Breast epithelium (tissue), 3 donors: ENCODE measurements at regions not wholly inside any gene's neighbourhood (a gene's known extent, or its start where the extent isn't known, plus 50 kb on each side); places are given as distances from the start of the nearest gene placed in this dataset.

Experiments used
- POLR2A ChIP-seq: fragments of 450-650 bp; IDR thresholded peaks from one replicate; pipeline ENCODE4 v1.6.1; 2016; ENCODE audit warnings: antibody characterized with exemption, mild to moderate bottlenecking, moderate library complexity
- POLR2AphosphoS5 ChIP-seq, 3 donors: sonication (generic); formaldehyde crosslinking; IDR thresholded peaks; one replicate each; pipeline ENCODE4 v1.6.1; 2017; ENCODE audit warnings: antibody characterized with exemption in 3 of 3
- TF ChIP-seq, protein P1 (sequence below), 3 donors: fragments of 450-650 bp; IDR thresholded peaks; one replicate each; pipeline ENCODE4 v1.5.1; 2016 to 2017; ENCODE audit warnings: antibody characterized with exemption in 3 of 3, mild to moderate bottlenecking in 3 of 3, moderate library complexity in 3 of 3

GRCh38 chr5:68872088-68872839 lies 221.6 kb upstream of the SLC30A5 start:
- TF ChIP-seq POLR2A (no peak), POLR2AphosphoS5 (IDR thresholded peaks at IDR 0.05) (no peak)
- TF ChIP-seq, protein P1, sequence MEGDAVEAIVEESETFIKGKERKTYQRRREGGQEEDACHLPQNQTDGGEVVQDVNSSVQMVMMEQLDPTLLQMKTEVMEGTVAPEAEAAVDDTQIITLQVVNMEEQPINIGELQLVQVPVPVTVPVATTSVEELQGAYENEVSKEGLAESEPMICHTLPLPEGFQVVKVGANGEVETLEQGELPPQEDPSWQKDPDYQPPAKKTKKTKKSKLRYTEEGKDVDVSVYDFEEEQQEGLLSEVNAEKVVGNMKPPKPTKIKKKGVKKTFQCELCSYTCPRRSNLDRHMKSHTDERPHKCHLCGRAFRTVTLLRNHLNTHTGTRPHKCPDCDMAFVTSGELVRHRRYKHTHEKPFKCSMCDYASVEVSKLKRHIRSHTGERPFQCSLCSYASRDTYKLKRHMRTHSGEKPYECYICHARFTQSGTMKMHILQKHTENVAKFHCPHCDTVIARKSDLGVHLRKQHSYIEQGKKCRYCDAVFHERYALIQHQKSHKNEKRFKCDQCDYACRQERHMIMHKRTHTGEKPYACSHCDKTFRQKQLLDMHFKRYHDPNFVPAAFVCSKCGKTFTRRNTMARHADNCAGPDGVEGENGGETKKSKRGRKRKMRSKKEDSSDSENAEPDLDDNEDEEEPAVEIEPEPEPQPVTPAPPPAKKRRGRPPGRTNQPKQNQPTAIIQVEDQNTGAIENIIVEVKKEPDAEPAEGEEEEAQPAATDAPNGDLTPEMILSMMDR (IDR thresholded peaks at IDR 0.05): no peak
